Liver (tissue), 8 donors: ENCODE measurements at regions not wholly inside any gene's neighbourhood (a gene's known extent, or its start where the extent isn't known, plus 50 kb on each side); places are given as distances from the start of the nearest gene placed in this dataset.

Source experiments
- DNase-seq: peaks from one replicate; pipeline ENCODE4 v3.0.0-alpha.2; 2017; ENCODE audit warnings: low spot score
- H3K27ac ChIP-seq, 2 donors: one replicate each; pipeline ENCODE4 v1.7.0; 2013; ENCODE audit warnings: inconsistent platforms in 2 of 2, low read length in 2 of 2, control low read depth in 1 of 2, low read depth in 1 of 2, mild to moderate bottlenecking in 1 of 2
- H3K27me3 ChIP-seq, 4 donors: one replicate each; pipeline versions ENCODE4 v1.6.1 to v1.7.0; 2013; ENCODE audit warnings: low read length in 3 of 4, inconsistent platforms in 1 of 4, mild to moderate bottlenecking in 1 of 4, moderate library complexity in 1 of 4; ENCODE audit not compliant: control insufficient read depth in 4 of 4, insufficient read depth in 4 of 4
- H3K36me3 ChIP-seq, 4 donors: one replicate each; pipeline versions ENCODE4 v1.6.1 to v1.7.0; 2013; ENCODE audit warnings: low read length in 3 of 4, mild to moderate bottlenecking in 3 of 4, low read depth in 1 of 4, moderate library complexity in 1 of 4; ENCODE audit not compliant: control insufficient read depth in 4 of 4, insufficient read depth in 3 of 4
- H3K4me1 ChIP-seq, 4 donors: one replicate each; pipeline versions ENCODE4 v1.6.1 to v1.7.0; 2013; ENCODE audit warnings: low read length in 3 of 4, mild to moderate bottlenecking in 3 of 4, moderate library complexity in 1 of 4; ENCODE audit not compliant: control insufficient read depth in 4 of 4, insufficient read depth in 4 of 4
- H3K4me3 ChIP-seq, 3 donors: one replicate each; pipeline versions ENCODE4 v1.6.1 to v1.7.0; 2013; ENCODE audit warnings: low read length in 3 of 3, control low read depth in 1 of 3, low read depth in 1 of 3, mild to moderate bottlenecking in 1 of 3
- H3K9ac ChIP-seq, 2 donors: one replicate each; pipeline ENCODE4 v1.7.0; 2013; ENCODE audit warnings: low read length in 2 of 2, mild to moderate bottlenecking in 2 of 2, moderate library complexity in 2 of 2, control low read depth in 1 of 2, low read depth in 1 of 2
- H3K9me3 ChIP-seq, 4 donors: one replicate each; pipeline versions ENCODE4 v1.6.1 to v1.7.0; 2013; ENCODE audit warnings: low read length in 3 of 4; ENCODE audit not compliant: control insufficient read depth in 4 of 4
- EGR1 ChIP-seq, 2 donors: IDR thresholded peaks; 2 replicates each; pipeline ENCODE4 v1.6.1; 2016 to 2018; ENCODE audit warnings: antibody characterized with exemption in 2 of 2, low read depth in 2 of 2
- FOXA1 ChIP-seq: IDR thresholded peaks from 2 replicates; pipeline ENCODE4 v1.6.1; 2016; ENCODE audit warnings: antibody characterized with exemption
- FOXA2 ChIP-seq: IDR thresholded peaks from 2 replicates; pipeline ENCODE4 v1.6.1; 2016; ENCODE audit warnings: antibody characterized with exemption
- GABPA ChIP-seq, 2 donors: IDR thresholded peaks in 1 of 2; conservative IDR thresholded peaks in 1 of 2; 2 replicates each; pipeline ENCODE4 v1.6.1; 2016; ENCODE audit warnings: antibody characterized with exemption in 2 of 2, mild to moderate bottlenecking in 1 of 2, moderate library complexity in 1 of 2
- HNF4A ChIP-seq, 2 donors: conservative IDR thresholded peaks; 2 replicates each; pipeline ENCODE4 v1.6.1; 2016; ENCODE audit warnings: antibody characterized with exemption in 2 of 2, mild to moderate bottlenecking in 2 of 2
- HNF4G ChIP-seq: IDR thresholded peaks from 2 replicates; pipeline ENCODE4 v1.6.1; 2016; ENCODE audit warnings: antibody characterized with exemption
- JUND ChIP-seq, 2 donors: IDR thresholded peaks; 2 replicates each; pipeline ENCODE4 v1.6.1; 2016; ENCODE audit warnings: antibody characterized with exemption in 2 of 2
- NR2F2 ChIP-seq: IDR thresholded peaks from 2 replicates; pipeline ENCODE4 v1.6.1; 2016; ENCODE audit warnings: antibody characterized with exemption
- RAD21 ChIP-seq, 2 donors: IDR thresholded peaks; 2 replicates each; pipeline ENCODE4 v1.6.1; 2016; ENCODE audit warnings: antibody characterized with exemption in 2 of 2, mild to moderate bottlenecking in 2 of 2
- REST ChIP-seq: IDR thresholded peaks from 2 replicates; pipeline ENCODE4 v1.6.1; 2016; ENCODE audit warnings: antibody characterized with exemption, mild to moderate bottlenecking
- RXRA ChIP-seq, 2 donors: IDR thresholded peaks; 2 replicates each; pipeline ENCODE4 v1.6.1; 2017 to 2018; ENCODE audit warnings: antibody characterized with exemption in 2 of 2, mild to moderate bottlenecking in 1 of 2
- SP1 ChIP-seq: IDR thresholded peaks from 2 replicates; pipeline ENCODE4 v1.6.1; 2018; ENCODE audit warnings: antibody characterized with exemption, mild to moderate bottlenecking
- TAF1 ChIP-seq: conservative IDR thresholded peaks from 2 replicates; pipeline ENCODE4 v1.6.1; 2016; ENCODE audit warnings: antibody characterized with exemption, mild to moderate bottlenecking
- YY1 ChIP-seq: IDR thresholded peaks from 2 replicates; pipeline ENCODE4 v1.6.1; 2016; ENCODE audit warnings: antibody characterized with exemption, mild to moderate bottlenecking
- WGBS: extraction: QIAGEN DNeasy Blood & Tissue Kit; methylation state at CpG from one replicate; pipeline ENCODE4 v1.1.7; 2013; 5-methylcytosine and 5-hydroxymethylcytosine counted together
- TF ChIP-seq, protein P1 (sequence below): IDR thresholded peaks from 2 replicates; pipeline ENCODE4 v1.6.1; 2016; ENCODE audit warnings: antibody characterized with exemption
- TF ChIP-seq, protein P2 (sequence below): IDR thresholded peaks from 2 replicates; pipeline ENCODE4 v1.6.1; 2016; ENCODE audit warnings: antibody characterized with exemption
- TF ChIP-seq, protein P3 (sequence below): fragments of 150-350 bp; IDR thresholded peaks from 2 replicates; pipeline ENCODE4 v1.5.1; 2017; ENCODE audit warnings: improper control_type of control experiment, low read depth, low read length; ENCODE audit not compliant: missing input control
- donor health status: healthy.
- donor health status: healthy.
- donor health status: healthy.
- donor health status: healthy.
- donor health status: healthy.

GRCh38 chr3:713947-714620 is 378.7 kb upstream of the CNTN6 start:
- TF ChIP-seq EGR1 (IDR thresholded peaks at IDR 0.05; ENCODE audit: low read depth in 2 of 2) (no peak), YY1 (no peak), FOXA2 (no peak), FOXA1 (no peak), NR2F2 (no peak), HNF4G (no peak), REST (no peak), RAD21 (IDR thresholded peaks at IDR 0.05) (no peak), RXRA (IDR thresholded peaks at IDR 0.05) (no peak)
- TF ChIP-seq, protein P1, sequence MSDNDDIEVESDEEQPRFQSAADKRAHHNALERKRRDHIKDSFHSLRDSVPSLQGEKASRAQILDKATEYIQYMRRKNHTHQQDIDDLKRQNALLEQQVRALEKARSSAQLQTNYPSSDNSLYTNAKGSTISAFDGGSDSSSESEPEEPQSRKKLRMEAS, result no peak
- TF ChIP-seq, protein P2, sequence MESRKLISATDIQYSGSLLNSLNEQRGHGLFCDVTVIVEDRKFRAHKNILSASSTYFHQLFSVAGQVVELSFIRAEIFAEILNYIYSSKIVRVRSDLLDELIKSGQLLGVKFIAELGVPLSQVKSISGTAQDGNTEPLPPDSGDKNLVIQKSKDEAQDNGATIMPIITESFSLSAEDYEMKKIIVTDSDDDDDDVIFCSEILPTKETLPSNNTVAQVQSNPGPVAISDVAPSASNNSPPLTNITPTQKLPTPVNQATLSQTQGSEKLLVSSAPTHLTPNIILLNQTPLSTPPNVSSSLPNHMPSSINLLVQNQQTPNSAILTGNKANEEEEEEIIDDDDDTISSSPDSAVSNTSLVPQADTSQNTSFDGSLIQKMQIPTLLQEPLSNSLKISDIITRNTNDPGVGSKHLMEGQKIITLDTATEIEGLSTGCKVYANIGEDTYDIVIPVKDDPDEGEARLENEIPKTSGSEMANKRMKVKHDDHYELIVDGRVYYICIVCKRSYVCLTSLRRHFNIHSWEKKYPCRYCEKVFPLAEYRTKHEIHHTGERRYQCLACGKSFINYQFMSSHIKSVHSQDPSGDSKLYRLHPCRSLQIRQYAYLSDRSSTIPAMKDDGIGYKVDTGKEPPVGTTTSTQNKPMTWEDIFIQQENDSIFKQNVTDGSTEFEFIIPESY, result no peak
- TF ChIP-seq, protein P3, sequence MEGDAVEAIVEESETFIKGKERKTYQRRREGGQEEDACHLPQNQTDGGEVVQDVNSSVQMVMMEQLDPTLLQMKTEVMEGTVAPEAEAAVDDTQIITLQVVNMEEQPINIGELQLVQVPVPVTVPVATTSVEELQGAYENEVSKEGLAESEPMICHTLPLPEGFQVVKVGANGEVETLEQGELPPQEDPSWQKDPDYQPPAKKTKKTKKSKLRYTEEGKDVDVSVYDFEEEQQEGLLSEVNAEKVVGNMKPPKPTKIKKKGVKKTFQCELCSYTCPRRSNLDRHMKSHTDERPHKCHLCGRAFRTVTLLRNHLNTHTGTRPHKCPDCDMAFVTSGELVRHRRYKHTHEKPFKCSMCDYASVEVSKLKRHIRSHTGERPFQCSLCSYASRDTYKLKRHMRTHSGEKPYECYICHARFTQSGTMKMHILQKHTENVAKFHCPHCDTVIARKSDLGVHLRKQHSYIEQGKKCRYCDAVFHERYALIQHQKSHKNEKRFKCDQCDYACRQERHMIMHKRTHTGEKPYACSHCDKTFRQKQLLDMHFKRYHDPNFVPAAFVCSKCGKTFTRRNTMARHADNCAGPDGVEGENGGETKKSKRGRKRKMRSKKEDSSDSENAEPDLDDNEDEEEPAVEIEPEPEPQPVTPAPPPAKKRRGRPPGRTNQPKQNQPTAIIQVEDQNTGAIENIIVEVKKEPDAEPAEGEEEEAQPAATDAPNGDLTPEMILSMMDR, result no peak
- Histone ChIP-seq H3K27ac (no peak overlapping the region), H3K36me3 (no peaks in the 10 kb centered on the region), H3K9me3 (no peaks in the 10 kb centered on the region), H3K9ac (no peak overlapping the region), H3K4me3 (no peak overlapping the region), H3K27me3 (peaks cover 0 to 6% (median 0%) of the 10 kb centered on the region in 4 donors), H3K4me1 (no peaks in the 10 kb centered on the region)
- WGBS, result 83% methylated on average over 5 of the region's 5 CpGs
- no peak for DNase-seq

DNA sequence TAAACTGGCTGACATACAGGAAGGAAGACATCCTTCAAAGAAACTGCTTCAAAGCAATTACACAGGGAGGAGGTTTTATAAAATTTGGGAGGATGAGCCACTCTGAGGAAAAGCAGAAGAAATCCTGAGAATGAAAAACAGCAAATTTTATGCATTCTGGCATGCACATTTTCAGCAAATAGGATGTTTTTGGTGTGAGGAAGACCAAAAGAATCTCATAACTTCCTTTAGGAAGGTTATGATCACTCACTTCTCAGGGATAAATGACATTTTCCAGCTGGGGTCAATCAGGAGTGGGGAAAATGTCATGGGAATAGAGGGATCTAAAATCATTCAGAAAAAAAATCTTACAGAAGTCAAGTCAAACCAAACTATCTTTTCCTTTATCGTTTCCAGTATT is 371.7 kb upstream of the CNTN6 start:
- H3K36me3 ChIP-seq, result no peaks in the 10 kb centered on the region
- no peak for TF ChIP-seq RAD21 (IDR thresholded peaks at IDR 0.05)
- no peak for TF ChIP-seq REST
- no peak for TF ChIP-seq TAF1
- TF ChIP-seq, protein P1, result no peak
- TF ChIP-seq JUND (IDR thresholded peaks at IDR 0.05), result no peak
- no peak for TF ChIP-seq EGR1 (IDR thresholded peaks at IDR 0.05; ENCODE audit: low read depth in 2 of 2)
- no peak for TF ChIP-seq GABPA (IDR thresholded peaks at IDR 0.05 in 1 of 2, conservative IDR thresholded peaks at IDR 0.05 in 1 of 2)
- no peak for TF ChIP-seq SP1
- TF ChIP-seq FOXA2, result no peak
- no peak for TF ChIP-seq NR2F2
- no peak for TF ChIP-seq HNF4A (conservative IDR thresholded peaks at IDR 0.05)
- no peak for TF ChIP-seq YY1
- TF ChIP-seq, protein P2, result no peak
- TF ChIP-seq RXRA (IDR thresholded peaks at IDR 0.05), result no peak
- TF ChIP-seq HNF4G, result no peak
- TF ChIP-seq FOXA1, result no peak

More for the DNA sequence above, 371.7 kb upstream of the CNTN6 start:
- Histone ChIP-seq H3K9ac (no peak overlapping the region), H3K4me1 (no peaks in the 10 kb centered on the region), H3K27ac (no peak overlapping the region), H3K9me3 (no peaks in the 10 kb centered on the region), H3K4me3 (no peak overlapping the region), H3K27me3 (no peaks in the 10 kb centered on the region)
- DNase-seq, result no peak
- WGBS, result 89% methylated on average over 1 of the region's 1 CpG
